ENCODE measurements at regions not wholly inside any gene's neighbourhood (a gene's known extent, or its start where the extent isn't known, plus 50 kb on each side); places are given as distances from the start of the nearest gene placed in this dataset.

GRCh38 chr4:32022071-32022470 is 1301.9 kb downstream of the PCDH7 start:
- TF ChIP-seq POLR2A (IDR thresholded peaks at IDR 0.05) (no peak), CTCF (IDR thresholded peaks at IDR 0.05) (no peak)
- intact Hi-C loops (cut with DNase I), result no loop called here
- no peak for DNase-seq
- no peak for ATAC-seq
- Histone ChIP-seq H3K27ac (no peak overlapping the region), H3K9me3 (no peaks in the 10 kb centered on the region), H3K4me3 (no peak overlapping the region), H3K36me3 (no peaks in the 10 kb centered on the region), H3K27me3 (no peaks in the 10 kb centered on the region), H3K4me1 (no peaks in the 10 kb centered on the region)
- WGBS (ENCODE audit: insufficient coverage, low coverage, low lambda C conversion rate, missing lambda C conversion rate), result 41% methylated on average over 1 of the region's 1 CpG

- Histone ChIP-seq H3K36me3 (no peaks in the 10 kb centered on the region), H3K4me3 (no peak overlapping the region), H3K27me3 (no peaks in the 10 kb centered on the region), H3K9me3 (no peaks in the 10 kb centered on the region), H3K4me1 (no peaks in the 10 kb centered on the region), H3K27ac (no peak overlapping the region)
- 34% methylated on average over 5 of the region's 5 CpGs for WGBS (ENCODE audit: insufficient coverage, low coverage, low lambda C conversion rate, missing lambda C conversion rate)
- DNase-seq (no peak), ATAC-seq (no peak)
- TF ChIP-seq POLR2A (IDR thresholded peaks at IDR 0.05) (no peak), CTCF (IDR thresholded peaks at IDR 0.05) (no peak)
- intact Hi-C loops (cut with DNase I), result no loop called here
Observed at GRCh38 chr4:32025851-32026459, 1305.8 kb downstream of the PCDH7 start.

GRCh38 chr4:32030406-32030805 is 1310.2 kb downstream of the PCDH7 start:
- no peaks in the 10 kb centered on the region for H3K36me3 ChIP-seq
- H3K4me1 ChIP-seq, result no peaks in the 10 kb centered on the region
- no peaks in the 10 kb centered on the region for H3K9me3 ChIP-seq
- TF ChIP-seq CTCF (IDR thresholded peaks at IDR 0.05) (no peak), POLR2A (IDR thresholded peaks at IDR 0.05) (no peak)
- H3K27ac ChIP-seq, result no peak overlapping the region
- intact Hi-C loops (cut with DNase I), result no loop called here
- H3K27me3 ChIP-seq, result no peaks in the 10 kb centered on the region
- ATAC-seq (no peak), DNase-seq (no peak)
- no peak overlapping the region for H3K4me3 ChIP-seq

DNA sequence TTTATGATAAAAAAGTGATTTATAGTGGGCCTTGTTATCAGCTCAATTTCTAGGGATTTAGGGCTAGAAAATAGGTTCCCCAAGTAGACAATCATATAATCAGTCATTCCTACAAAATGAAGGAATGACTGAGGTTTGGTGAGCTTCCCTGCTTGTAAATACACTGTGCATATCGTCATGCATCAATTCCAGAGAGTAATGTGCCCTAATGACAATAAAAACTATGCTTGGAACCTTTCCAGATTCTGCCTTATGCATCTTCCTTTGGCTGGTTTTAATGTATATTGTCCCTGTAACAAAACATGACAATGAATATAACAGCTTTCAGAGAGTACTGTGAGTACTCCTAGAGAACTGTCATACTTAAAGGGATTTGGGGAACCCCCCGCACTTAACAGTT is 1310.9 kb downstream of the PCDH7 start:
- 41% methylated on average over 2 of the region's 2 CpGs for WGBS (ENCODE audit: insufficient coverage, low coverage, low lambda C conversion rate, missing lambda C conversion rate)
- DNase-seq, result no peak
- TF ChIP-seq POLR2A (IDR thresholded peaks at IDR 0.05), result no peak
- no peak for TF ChIP-seq CTCF (IDR thresholded peaks at IDR 0.05)
- Histone ChIP-seq H3K27me3 (no peaks in the 10 kb centered on the region), H3K9me3 (no peaks in the 10 kb centered on the region), H3K4me3 (no peak overlapping the region), H3K36me3 (no peaks in the 10 kb centered on the region), H3K4me1 (no peaks in the 10 kb centered on the region), H3K27ac (no peak overlapping the region)
- intact Hi-C loops (cut with DNase I), result no loop called here
- no peak for ATAC-seq

GRCh38 chr4:32032136-32032672 is 1312.0 kb downstream of the PCDH7 start:
- intact Hi-C loops (cut with DNase I), result no loop called here
- H3K4me3 ChIP-seq, result no peak overlapping the region
- WGBS (ENCODE audit: insufficient coverage, low coverage, low lambda C conversion rate, missing lambda C conversion rate), result 57% methylated on average over 5 of the region's 5 CpGs
- H3K9me3 ChIP-seq, result no peaks in the 10 kb centered on the region
- H3K27me3 ChIP-seq, result no peaks in the 10 kb centered on the region
- TF ChIP-seq POLR2A (IDR thresholded peaks at IDR 0.05) (no peak), CTCF (IDR thresholded peaks at IDR 0.05) (no peak)
- ATAC-seq, result no peak
- H3K27ac ChIP-seq, result no peak overlapping the region
- H3K36me3 ChIP-seq, result no peaks in the 10 kb centered on the region
- no peak for DNase-seq
- no peaks in the 10 kb centered on the region for H3K4me1 ChIP-seq

All from right lobe of liver (tissue), 6 donors.